GM20000 (cell line): ENCODE measurements at regions not wholly inside any gene's neighbourhood (a gene's known extent, or its start where the extent isn't known, plus 50 kb on each side); places are given as distances from the start of the nearest gene placed in this dataset.

Source experiments
- DNase-seq: peaks from one replicate; pipeline ENCODE4 v3.0.0; 2012; ENCODE audit warnings: low spot score
- CTCF ChIP-seq: IDR thresholded peaks from 2 replicates; pipeline ENCODE4 v1.5.1; 2012; ENCODE audit warnings: mild to moderate bottlenecking, control low read depth; ENCODE audit errors: extremely low read depth, missing control alignments

GRCh38 chr5:118711727-118712126, 276.6 kb downstream of the DTWD2 start:
- DNase-seq = no peak
- TF ChIP-seq CTCF = no peak

- no peak for TF ChIP-seq CTCF
- DNase-seq = no peak
Measured at GRCh38 chr5:118705959-118706667, 282.2 kb downstream of the DTWD2 start.

- TF ChIP-seq CTCF = no peak
- no peak for DNase-seq
Measured at GRCh38 chr5:118703241-118703640, 285.1 kb downstream of the DTWD2 start.

- TF ChIP-seq CTCF = no peak
Measured at GRCh38 chr5:118701791-118702190, 286.6 kb downstream of the DTWD2 start.

GRCh38 chr5:118700510-118700909, 287.8 kb downstream of the DTWD2 start:
- DNase-seq = no peak
- no peak for TF ChIP-seq CTCF

More at GRCh38 chr5:118701791-118702190, 286.6 kb downstream of the DTWD2 start:
- DNase-seq = no peak

- no peak for TF ChIP-seq CTCF
- no peak for DNase-seq
Measured at GRCh38 chr5:118698774-118699173, 289.6 kb downstream of the DTWD2 start.

GRCh38 chr5:118696076-118696475, 292.3 kb downstream of the DTWD2 start:
- no peak for TF ChIP-seq CTCF
- no peak for DNase-seq
